CD14-positive monocyte (primary cell): ENCODE measurements at regions not wholly inside any gene's neighbourhood (a gene's known extent, or its start where the extent isn't known, plus 50 kb on each side); places are given as distances from the start of the nearest gene placed in this dataset.

Experiments
- DNase-seq, 3 donors: peaks; one replicate each; pipeline ENCODE4 v3.0.0-alpha.2; 2011 to 2022
- H2AFZ ChIP-seq: 2 replicates; pipeline ENCODE4 v1.6.0; 2012; ENCODE audit warnings: mild to moderate bottlenecking, low read depth, low read length, inconsistent platforms; ENCODE audit not compliant: insufficient read depth, poor library complexity, severe bottlenecking
- H3K27ac ChIP-seq, 2 donors: 1 replicate in 1 of 2; 2 replicates in 1 of 2; pipeline ENCODE4 v1.5.1; 2012 to 2013; ENCODE audit warnings: low read length in 2 of 2, control low read depth in 1 of 2, inconsistent platforms in 1 of 2, low read depth in 1 of 2, mild to moderate bottlenecking in 1 of 2
- H3K27me3 ChIP-seq, 2 donors: one replicate each; pipeline versions ENCODE4 v1.6.0 to v1.6.1; 2011 to 2013; ENCODE audit warnings: low read length in 2 of 2; ENCODE audit not compliant: control insufficient read depth in 2 of 2, insufficient read depth in 2 of 2
- H3K36me3 ChIP-seq, 2 donors: replicated peaks in 1 of 2; 1 replicate in 1 of 2; 2 replicates in 1 of 2; pipeline versions ENCODE4 v1.5.1 to v1.6.1; 2012 to 2013; ENCODE audit warnings: low read length in 2 of 2, control low read depth in 1 of 2, inconsistent platforms in 1 of 2, mild to moderate bottlenecking in 1 of 2; ENCODE audit not compliant: insufficient read depth in 2 of 2, control insufficient read depth in 1 of 2
- H3K4me1 ChIP-seq, 2 donors: 1 replicate in 1 of 2; 2 replicates in 1 of 2; pipeline versions ENCODE4 v1.5.1 to v1.6.1; 2012 to 2013; ENCODE audit warnings: low read length in 2 of 2, control low read depth in 1 of 2, inconsistent platforms in 1 of 2, mild to moderate bottlenecking in 1 of 2, moderate library complexity in 1 of 2; ENCODE audit not compliant: insufficient read depth in 2 of 2, control insufficient read depth in 1 of 2
- H3K4me2 ChIP-seq: replicated peaks from 2 replicates; pipeline ENCODE3; 2012; ENCODE audit warnings: low read length, moderate library complexity, mild to moderate bottlenecking; ENCODE audit not compliant: poor library complexity, severe bottlenecking; ENCODE audit errors: extremely low read depth
- H3K4me3 ChIP-seq, 3 experiments: fragments of 200-600 bp in 1 of 3; sonication (generic) in 1 of 3; replicated peaks in 1 of 3; 1 replicate in 2 of 3; 2 replicates in 1 of 3; pipeline ENCODE4 v1.5.1; 2011 to 2013; ENCODE audit warnings: low read length in 3 of 3, mild to moderate bottlenecking in 3 of 3, control low read depth in 2 of 3, low read depth in 2 of 3, inconsistent platforms in 1 of 3, moderate library complexity in 1 of 3
- H3K79me2 ChIP-seq: 2 replicates; pipeline ENCODE4 v1.6.0; 2012; ENCODE audit warnings: mild to moderate bottlenecking, control low read depth, inconsistent platforms, low read length, moderate library complexity; ENCODE audit not compliant: insufficient read depth
- H3K9ac ChIP-seq: 2 replicates; pipeline ENCODE4 v1.6.0; 2017; ENCODE audit warnings: low read length, mild to moderate bottlenecking; ENCODE audit not compliant: insufficient read depth, poor library complexity, severe bottlenecking
- H3K9me3 ChIP-seq, 2 donors: replicated peaks in 1 of 2; 1 replicate in 1 of 2; 2 replicates in 1 of 2; pipeline versions ENCODE4 v1.5.1 to v1.6.1; 2012 to 2013; ENCODE audit warnings: low read length in 2 of 2, control low read depth in 1 of 2; ENCODE audit not compliant: control insufficient read depth in 1 of 2, insufficient read depth in 1 of 2
- H4K20me1 ChIP-seq: 2 replicates; pipeline ENCODE4 v1.6.0; 2012; ENCODE audit warnings: mild to moderate bottlenecking, low read length, control low read depth, moderate library complexity; ENCODE audit not compliant: insufficient read depth
- H3K27ac Mint-ChIP-seq, 7 donors: one replicate each; pipeline ENCODE4 v1.8.0; 2020; ENCODE audit warnings: mild to moderate bottlenecking in 7 of 7, mixed read lengths in 7 of 7, moderate library complexity in 6 of 7, inconsistent platforms in 2 of 7
- H3K27me3 Mint-ChIP-seq, 3 donors: one replicate each; pipeline ENCODE4 v1.8.0; 2021 to 2022; ENCODE audit warnings: low read depth in 3 of 3, mild to moderate bottlenecking in 3 of 3, mixed read lengths in 3 of 3, moderate library complexity in 3 of 3, inconsistent platforms in 1 of 3
- H3K36me3 Mint-ChIP-seq, 2 donors: one replicate each; pipeline ENCODE4 v1.8.0; 2020; ENCODE audit warnings: mixed read lengths in 2 of 2, inconsistent platforms in 1 of 2, mild to moderate bottlenecking in 1 of 2
- H3K4me1 Mint-ChIP-seq: one replicate; pipeline ENCODE4 v1.8.0; 2020; ENCODE audit warnings: mild to moderate bottlenecking, mixed read lengths
- H3K4me3 Mint-ChIP-seq, 2 donors: one replicate each; pipeline ENCODE4 v1.8.0; 2020; ENCODE audit warnings: mild to moderate bottlenecking in 2 of 2, mixed read lengths in 2 of 2, moderate library complexity in 1 of 2
- H3K9me3 Mint-ChIP-seq, 7 donors: one replicate each; pipeline ENCODE4 v1.8.0; 2020 to 2022; ENCODE audit warnings: mixed read lengths in 7 of 7, mild to moderate bottlenecking in 6 of 7, moderate library complexity in 6 of 7, inconsistent platforms in 2 of 7
- CTCF ChIP-seq: fragments of 200-600 bp; IDR thresholded peaks from one replicate; pipeline ENCODE4 v1.8.0; 2022; ENCODE audit warnings: antibody characterized with exemption, mild to moderate bottlenecking
- WGBS: methylation state at CpG from one replicate; pipeline ENCODE4 v1.1.5; 2013; ENCODE audit warnings: missing lambda C conversion rate; ENCODE audit not compliant: insufficient coverage; 5-methylcytosine and 5-hydroxymethylcytosine counted together
- intact Hi-C, 2 donors: fragments of 100-400 bp; cut with micrococcal nuclease; formaldehyde crosslinking; loops; one replicate each; pipeline versions ENCODE4 v1.15.0 to v1.15.1; 2023

- H3K9ac ChIP-seq, result no peak overlapping the region
- WGBS, result 81% methylated on average over 13 of the region's 14 CpGs
- H2AFZ ChIP-seq, result no peak overlapping the region
- no peaks in the 10 kb centered on the region for H3K79me2 ChIP-seq
- H3K4me1 ChIP-seq, result peaks cover 5 to 19% of the 10 kb centered on the region in 2 donors
- no peaks in the 10 kb centered on the region for H3K36me3 ChIP-seq
- Mint-ChIP-seq H3K4me3 (no peak overlapping the region), H3K27me3 (no peaks in the 10 kb centered on the region), H3K9me3 (peaks cover 0 to 9% (median 3%) of the 10 kb centered on the region in 7 donors), H3K36me3 (no peaks in the 10 kb centered on the region), H3K27ac (no peak overlapping the region), H3K4me1 (peaks cover 4% of the 10 kb centered on the region)
- H4K20me1 ChIP-seq, result no peaks in the 10 kb centered on the region
- H3K4me2 ChIP-seq, result no peak overlapping the region
- intact Hi-C loops, result no loop called here
- peaks cover 0 to 3% of the 10 kb centered on the region in 2 donors for H3K9me3 ChIP-seq
- no peak overlapping the region for H3K4me3 ChIP-seq
- H3K27ac ChIP-seq, result no peak overlapping the region
- no peaks in the 10 kb centered on the region for H3K27me3 ChIP-seq
- TF ChIP-seq CTCF, result no peak
- DNase-seq, result no peak
Measured at GRCh38 chr2:860259-860855, 90.3 kb upstream of the SNTG2 start.

GRCh38 chr2:858646-859045, 92.0 kb upstream of the SNTG2 start:
- Mint-ChIP-seq H3K27ac (no peak overlapping the region), H3K9me3 (peaks cover 2 to 17% (median 13%) of the 10 kb centered on the region in 7 donors), H3K36me3 (no peaks in the 10 kb centered on the region), H3K4me3 (no peak overlapping the region), H3K4me1 (peaks cover 9% of the 10 kb centered on the region), H3K27me3 (no peaks in the 10 kb centered on the region)
- 54% methylated on average over 4 of the region's 7 CpGs for WGBS
- Histone ChIP-seq H4K20me1 (no peaks in the 10 kb centered on the region), H3K79me2 (no peaks in the 10 kb centered on the region), H3K27ac (no peak overlapping the region), H3K4me1 (peaks cover 17 to 30% of the 10 kb centered on the region in 2 donors), H3K36me3 (no peaks in the 10 kb centered on the region), H3K4me2 (no peak overlapping the region), H3K4me3 (no peak overlapping the region), H3K27me3 (no peaks in the 10 kb centered on the region), H3K9ac (no peak overlapping the region), H2AFZ (no peak overlapping the region), H3K9me3 (peaks cover 0 to 3% of the 10 kb centered on the region in 2 donors)
- DNase-seq, result no peak
- intact Hi-C loops, result no loop called here
- TF ChIP-seq CTCF, result no peak
